Suppressor macrophage (primary cell): ENCODE measurements at regions not wholly inside any gene's neighbourhood (a gene's known extent, or its start where the extent isn't known, plus 50 kb on each side); places are given as distances from the start of the nearest gene placed in this dataset.

Experiments
- DNase-seq, 4 experiments: peaks; one replicate each; pipeline ENCODE4 v3.0.0-alpha.2; 2020 to 2022

- DNase-seq = no peak
These were observed 602.5 kb upstream of the ARGLU1 start for GRCh38 chr13:107170270-107170931.

- no peak for DNase-seq
These were observed 589.3 kb upstream of the ARGLU1 start for GRCh38 chr13:107157271-107157670.

GRCh38 chr13:107144432-107144831 is 576.5 kb upstream of the ARGLU1 start:
- no peak for DNase-seq

DNA sequence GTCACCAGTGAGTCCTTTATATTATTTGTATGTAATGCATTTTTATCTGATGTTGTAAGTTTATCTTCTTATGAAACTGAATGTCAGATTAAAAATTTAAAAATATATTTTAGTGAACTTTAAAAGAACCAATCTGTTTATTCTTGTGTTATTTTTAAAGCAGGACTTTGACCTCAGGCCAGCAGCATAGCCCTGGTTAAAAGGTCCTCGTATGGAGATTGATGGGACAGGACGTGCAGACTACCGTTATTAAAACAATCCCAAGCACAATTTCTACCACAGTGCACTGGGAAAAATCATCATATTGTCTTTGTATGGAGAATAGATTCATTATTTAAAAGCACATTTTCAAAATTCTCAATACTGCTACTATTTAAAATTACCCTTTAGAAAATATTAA is 573.8 kb upstream of the ARGLU1 start:
- no peak for DNase-seq

- DNase-seq = no peak
These were observed 571.1 kb upstream of the ARGLU1 start for GRCh38 chr13:107139006-107139405.

DNA sequence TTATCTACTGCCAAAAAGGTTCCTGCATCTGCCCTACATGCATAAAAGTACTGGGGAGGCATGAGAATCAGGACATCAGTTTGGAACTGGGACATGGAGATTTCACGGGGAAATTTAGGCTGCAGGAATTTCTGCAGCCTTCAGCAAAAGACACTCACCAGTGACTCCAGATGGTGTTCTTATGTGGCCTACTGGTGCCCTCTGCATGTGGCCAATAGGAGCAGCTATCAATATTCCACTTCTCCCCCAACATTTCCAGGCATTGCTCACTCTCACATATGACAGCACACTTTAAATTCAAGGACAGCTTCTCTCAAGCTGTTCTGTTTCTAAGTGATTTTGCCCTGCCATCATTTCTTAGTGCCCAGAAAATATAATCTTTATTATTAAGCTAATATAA is 570.5 kb upstream of the ARGLU1 start:
- DNase-seq = no peak

GRCh38 chr13:107133950-107134349 is 566.0 kb upstream of the ARGLU1 start:
- DNase-seq = no peak

GRCh38 chr13:107130566-107130965 is 562.6 kb upstream of the ARGLU1 start:
- DNase-seq = no peak

DNA sequence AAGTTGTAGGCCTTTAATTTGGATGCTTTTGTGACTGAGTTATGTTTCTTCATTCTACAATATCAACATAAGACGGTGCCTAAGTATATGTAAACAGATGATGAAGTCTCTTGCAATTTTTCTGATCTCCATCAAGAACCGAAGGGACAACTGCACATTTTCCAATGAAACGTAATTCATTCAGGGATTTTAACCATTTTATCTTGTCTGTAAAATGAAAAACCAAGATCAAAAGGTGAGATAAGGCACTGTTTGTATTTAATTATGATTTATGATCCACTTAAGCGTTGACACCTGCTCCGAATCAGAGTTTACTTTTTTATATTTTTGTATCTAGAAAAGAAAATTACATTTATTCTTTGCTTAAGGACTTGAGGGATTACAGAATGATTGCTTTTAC is 556.8 kb upstream of the ARGLU1 start:
- DNase-seq = no peak

- DNase-seq = peak in 1 of 4 experiments; percentile 3
These were observed 556.3 kb upstream of the ARGLU1 start for GRCh38 chr13:107124129-107124718.

GRCh38 chr13:107121793-107122192 is 553.9 kb upstream of the ARGLU1 start:
- no peak for DNase-seq

DNA sequence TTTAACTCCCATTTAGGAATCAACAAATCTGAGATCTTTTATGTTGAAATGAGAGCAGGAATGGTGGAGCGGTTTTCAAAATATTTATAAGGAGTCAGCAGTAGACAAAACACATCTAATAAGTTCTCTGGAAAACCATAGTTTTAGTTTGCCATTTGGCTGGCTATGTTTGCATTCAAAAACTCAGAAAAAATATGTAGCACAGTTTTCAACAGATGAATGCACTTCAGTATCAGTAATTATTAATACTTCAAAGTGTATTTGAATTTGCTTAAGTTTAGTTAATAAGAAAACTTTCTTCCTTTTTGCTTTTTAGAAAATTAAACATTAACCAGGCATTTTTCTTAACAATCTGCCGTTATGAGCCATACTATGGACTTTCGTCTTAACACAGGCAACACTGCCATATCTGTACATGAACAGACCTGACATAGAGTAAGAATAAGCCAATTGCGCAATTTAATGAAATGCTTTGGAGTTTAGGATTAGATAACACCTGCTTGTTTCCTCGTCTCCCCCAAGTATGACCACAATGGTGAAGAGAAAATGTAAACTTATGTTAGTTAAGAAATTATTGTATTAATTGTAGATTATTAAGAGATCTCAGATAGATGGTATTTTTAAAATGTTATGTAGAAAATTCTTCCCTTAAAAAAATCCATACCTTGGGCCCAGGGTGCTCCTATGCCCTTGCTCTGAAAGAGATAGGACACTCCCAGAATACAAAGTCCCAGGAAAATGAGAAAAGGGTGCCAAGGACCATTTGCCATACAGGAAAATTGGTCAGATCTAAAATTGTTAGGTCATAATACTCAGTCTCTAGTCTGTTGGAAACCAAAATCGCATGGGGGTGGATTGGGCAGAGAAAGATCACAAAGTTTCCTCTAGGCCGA is 552.3 kb upstream of the ARGLU1 start:
- DNase-seq = no peak

DNA sequence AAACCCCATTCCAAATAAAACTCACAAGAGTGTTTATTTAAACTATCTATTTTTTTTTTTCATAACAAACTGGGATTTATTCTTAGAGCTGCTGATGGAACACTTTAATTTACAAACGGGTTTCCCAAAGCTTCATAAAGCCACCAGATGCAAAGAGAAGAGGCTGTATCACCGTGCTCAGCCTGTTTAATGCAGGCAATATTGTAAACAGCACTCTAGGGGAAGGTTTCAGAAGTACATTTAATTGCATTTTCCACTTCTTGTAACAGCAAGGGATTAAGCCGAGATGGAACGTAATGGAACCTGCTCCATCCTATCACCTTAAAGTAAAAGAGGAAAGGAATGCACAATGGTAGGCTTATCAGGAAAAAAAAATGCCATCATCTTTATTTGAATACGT is 550.6 kb upstream of the ARGLU1 start:
- no peak for DNase-seq

GRCh38 chr13:107117327-107118012 is 549.5 kb upstream of the ARGLU1 start:
- DNase-seq = no peak

DNA sequence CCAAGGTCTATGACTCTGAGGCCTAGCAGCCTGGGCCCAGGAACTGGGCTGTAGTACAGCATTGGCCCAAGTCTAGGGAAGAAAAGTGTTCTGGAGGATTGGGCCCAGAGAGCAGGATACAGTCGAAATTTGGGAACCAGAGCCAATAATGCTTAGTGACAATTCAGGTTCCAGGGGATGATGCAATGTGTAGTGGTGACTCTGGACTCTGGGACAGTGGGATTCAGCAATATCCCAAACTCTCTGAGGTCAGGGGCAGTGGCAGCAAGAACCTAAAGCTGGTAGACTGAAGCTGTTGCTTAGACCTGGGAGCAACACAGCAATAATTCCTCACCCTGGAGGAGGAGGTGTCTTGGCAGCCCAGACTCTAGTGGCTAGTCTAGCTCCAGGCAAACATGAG is 545.5 kb upstream of the ARGLU1 start:
- DNase-seq = no peak

DNA sequence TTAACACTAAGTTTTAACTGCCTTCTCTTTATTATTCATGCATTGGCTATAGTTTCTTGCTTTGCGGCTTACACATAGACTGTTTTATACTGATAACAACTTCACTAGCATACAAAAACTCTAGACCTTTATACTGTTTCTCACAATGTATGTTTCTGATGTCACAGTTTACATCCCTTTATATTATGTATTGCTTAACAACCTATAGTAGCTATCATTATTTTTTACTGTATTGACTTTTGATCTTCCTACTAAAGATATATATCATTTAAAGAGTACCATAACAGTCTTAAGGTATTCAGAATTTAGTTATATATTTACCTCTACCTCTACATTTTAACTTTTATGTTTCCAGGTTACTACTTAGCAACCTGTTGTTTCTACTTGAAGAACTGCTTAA is 543.3 kb upstream of the ARGLU1 start:
- no peak for DNase-seq

- no peak for DNase-seq
These were observed 536.7 kb upstream of the ARGLU1 start for GRCh38 chr13:107104631-107105030.

DNA sequence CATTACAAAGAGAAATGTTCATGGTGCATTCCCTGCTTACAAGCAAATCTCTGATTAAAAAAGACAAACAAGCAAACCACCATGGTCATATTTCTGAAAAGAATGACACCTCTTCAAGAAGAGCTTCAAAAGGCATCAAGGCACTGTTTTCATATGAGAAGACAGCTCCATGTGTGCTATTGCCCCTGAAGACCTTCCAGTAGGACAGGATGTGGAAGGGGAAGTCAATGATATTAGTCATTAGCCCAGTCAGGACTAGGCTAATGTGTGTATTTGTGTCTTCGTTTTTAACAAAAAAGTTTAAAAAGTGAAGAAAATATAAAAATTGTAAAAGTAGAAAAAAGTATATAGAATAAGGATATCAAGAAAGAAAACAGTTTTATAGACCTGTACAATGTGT is 534.7 kb upstream of the ARGLU1 start:
- DNase-seq = no peak

DNA sequence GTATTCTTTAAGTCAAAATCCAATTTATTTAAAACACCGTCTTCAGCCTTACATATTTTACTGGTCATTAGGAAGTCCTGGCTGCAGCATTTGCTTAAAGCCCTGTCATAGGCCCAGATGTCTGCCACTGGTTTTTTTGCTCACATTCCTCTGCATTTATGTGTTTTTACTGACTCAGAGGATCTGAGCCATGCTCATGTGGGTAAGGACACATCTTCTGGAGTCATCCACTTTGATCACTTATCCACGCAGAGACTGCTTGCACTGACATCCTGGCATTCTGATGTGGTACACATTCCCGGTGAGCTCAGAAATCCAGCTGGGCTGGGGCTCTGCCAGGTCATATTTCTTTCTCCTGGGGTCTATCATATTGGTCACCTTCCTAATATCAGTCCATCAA is 531.7 kb upstream of the ARGLU1 start:
- DNase-seq = no peak

- no peak for DNase-seq
These were observed 530.0 kb upstream of the ARGLU1 start for GRCh38 chr13:107097916-107098315.

DNA sequence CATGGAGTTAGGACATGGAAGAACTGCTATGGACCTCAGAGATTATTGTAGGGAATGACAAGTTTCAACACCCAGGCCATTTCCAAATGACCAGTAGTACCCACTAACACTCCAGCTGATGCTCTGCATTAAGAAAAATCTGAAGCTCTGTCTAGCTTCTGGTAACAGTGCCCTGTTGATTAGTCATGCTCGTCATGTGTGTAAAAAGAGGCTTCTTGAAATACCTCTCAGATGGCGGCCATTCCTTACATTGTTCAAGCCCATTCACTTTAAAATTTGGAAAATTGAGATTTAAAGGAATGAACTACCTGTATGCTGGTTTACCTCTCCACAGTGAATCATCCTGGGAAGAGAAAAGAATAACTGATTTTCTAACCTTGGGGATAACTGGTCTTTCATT is 527.9 kb upstream of the ARGLU1 start:
- DNase-seq = no peak

DNA sequence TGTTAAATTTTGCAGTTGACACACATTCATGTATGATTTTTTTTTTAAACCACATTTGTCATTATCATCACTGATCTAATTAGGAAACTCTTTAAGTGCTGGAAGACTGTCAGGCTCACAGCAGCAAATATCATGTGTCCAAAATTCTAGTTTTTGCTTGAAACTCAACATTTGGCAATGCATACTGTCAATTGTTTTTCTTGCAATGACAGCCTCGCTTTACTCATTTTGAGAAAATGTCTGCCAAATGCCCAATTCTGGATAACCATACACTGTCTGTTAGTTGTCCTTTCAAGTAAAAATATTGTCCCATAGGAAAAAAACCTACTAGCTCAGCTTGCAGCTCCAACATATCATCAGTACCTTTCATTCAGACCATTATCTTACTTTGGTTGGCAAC is 523.9 kb upstream of the ARGLU1 start:
- no peak for DNase-seq

DNA sequence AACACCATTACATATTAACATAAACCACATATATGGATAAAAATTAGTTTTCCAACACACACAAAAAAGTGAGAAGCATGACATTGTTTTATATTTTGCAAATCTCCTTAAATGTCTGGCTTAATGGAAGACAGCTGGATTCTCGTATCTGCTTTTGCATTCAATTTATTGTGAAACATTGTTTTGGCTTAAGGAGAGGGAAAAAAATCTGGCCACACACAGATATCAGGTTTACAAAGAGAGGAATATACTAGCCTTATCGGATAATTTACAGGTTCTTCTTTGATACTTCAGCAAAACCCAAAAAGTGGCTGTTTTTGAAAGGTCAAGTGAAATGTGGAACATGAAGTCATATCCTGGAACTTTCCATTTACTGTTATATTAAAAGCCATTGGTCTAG is 523.5 kb upstream of the ARGLU1 start:
- no peak for DNase-seq
